Stimulated activated CD8-positive, alpha-beta memory T cell treated with anti-CD3 and anti-CD28 coated beads, Interleukin-2, amount 100 ng/mL, for 1 hour (primary cell): ENCODE measurements at regions not wholly inside any gene's neighbourhood (a gene's known extent, or its start where the extent isn't known, plus 50 kb on each side); places are given as distances from the start of the nearest gene placed in this dataset.

Source experiments
- DNase-seq, 2 donors: peaks; one replicate each; pipeline ENCODE4 v3.0.0-alpha.2; 2020; ENCODE audit warnings: low read depth in 2 of 2

DNA sequence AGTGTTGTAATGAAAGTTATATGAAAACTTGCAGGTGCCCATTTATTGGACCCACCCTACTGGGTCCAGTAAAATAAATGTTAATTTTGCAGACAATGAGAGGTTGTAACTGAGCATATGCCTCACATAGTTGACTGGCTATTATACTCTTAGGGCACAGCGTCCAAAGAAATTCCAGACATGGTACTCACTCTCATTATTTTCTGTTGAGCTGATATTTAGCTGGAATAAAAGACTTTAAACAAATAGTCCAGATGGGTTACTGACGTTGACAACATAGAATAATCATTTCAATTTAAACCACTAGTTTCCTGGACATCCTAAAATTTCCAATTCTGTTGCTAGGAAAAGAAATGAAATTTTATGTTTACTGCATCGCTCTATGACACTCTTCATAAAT, 174.5 kb downstream of the ZNF365 start:
- no peak for DNase-seq

DNA sequence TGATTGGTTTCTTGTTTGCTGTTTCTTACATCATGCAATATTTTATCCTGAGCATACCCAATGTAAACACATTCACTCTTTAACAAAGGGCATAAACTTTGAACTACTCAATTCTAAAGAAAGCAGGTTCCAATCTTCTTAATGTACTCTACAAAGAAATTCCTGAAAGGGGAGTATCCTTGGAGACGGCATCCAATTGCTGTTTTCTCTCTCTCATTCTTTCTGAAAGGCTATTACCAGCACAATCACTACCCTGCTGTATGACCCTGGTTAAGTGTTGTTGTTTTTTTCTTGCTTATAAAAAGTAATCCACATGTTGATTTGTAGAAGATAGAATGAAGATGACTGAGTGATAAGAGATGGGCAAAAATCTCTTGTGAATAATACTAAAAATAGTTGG, 176.0 kb downstream of the ZNF365 start:
- DNase-seq = no peak

DNA sequence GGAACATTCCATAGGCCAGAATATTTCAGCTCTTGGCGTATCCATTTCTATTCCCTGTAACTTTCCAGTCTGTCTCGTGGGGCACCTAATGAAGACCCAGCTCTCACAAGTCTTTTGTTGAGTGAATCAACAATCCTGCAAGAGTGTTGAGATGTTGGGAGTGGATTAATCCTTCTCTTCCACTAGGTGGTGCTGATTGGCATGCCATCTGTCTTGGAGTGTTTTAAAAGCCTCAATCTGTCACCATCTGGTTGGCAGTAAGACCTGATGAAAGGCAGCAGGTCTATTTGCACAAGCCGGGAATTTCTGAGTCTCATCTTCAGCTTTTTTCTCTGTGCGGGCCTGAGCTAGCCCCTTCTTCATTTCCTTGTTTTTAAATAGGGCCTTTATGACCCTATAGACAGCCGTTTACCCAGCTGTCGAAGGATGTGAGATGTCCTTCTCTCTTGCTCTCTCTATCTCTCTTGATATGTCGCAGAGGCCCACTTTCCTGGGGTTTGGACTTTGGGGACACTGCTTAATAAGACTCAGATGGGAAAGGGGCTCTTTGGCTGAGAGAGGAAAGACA, 180.5 kb downstream of the ZNF365 start:
- DNase-seq = no peak

DNA sequence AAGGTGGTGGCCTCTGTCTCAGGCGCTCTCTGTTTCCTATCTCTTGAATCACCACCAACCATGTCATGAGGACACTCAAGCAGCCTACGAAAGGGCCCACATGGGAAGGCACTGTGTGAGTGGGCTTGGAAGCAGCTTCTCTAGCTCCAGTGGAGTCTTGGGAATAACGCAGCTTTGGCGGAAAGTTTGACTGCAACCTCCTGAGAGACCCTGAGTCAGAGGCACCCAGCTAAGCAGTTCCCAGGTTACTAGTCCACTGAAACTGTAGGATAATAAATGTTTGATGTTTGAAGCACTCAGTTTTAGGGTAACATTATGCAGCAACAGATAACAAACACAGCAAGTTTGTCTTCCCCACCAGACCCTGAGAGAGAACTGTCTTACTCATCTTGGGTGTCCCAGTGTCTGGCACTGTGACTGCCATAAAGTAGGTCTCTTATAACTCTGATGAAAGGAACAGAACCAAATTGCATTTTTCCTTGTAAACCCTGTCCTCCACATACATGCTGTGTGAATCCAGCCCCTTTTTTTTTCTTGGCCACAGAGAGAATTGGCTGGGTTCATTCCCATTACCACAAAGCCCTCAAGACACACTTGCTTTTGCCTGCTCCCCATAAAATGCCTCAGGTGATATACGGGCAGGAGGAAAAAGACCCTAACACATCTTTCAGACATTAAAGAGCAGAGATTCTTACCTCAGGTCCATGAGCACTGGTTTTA, 185.5 kb downstream of the ZNF365 start:
- DNase-seq = no peak

DNA sequence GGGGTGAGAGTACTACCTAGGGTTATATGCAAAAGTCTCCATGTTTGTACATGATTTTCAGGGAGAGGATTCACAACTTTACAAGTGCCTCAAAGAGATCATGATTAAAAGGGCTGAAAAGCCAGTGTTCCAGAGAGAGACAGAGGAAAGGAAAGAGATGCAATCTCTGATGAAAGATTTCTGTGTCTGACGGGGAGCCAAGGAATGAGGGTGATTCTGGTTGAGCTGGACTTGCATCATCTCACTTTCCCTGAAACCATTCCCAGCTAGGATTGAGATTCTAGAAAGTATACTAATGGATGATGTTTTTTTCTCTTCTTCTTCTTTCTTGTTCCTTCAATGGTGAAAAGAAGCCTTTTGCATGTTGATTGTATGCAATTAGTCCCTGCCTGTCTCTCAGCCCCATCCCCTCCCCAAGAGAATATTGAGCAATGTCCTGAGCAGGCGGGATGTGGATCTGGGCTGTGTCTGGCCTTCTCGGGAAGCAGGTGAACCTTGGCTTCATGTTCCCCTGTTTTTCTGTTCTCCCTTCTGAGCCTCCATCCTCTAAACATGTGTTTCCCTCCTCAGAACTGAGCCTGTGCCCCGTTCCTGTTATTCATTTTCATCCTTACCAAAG, 186.1 kb downstream of the ZNF365 start:
- no peak for DNase-seq

DNA sequence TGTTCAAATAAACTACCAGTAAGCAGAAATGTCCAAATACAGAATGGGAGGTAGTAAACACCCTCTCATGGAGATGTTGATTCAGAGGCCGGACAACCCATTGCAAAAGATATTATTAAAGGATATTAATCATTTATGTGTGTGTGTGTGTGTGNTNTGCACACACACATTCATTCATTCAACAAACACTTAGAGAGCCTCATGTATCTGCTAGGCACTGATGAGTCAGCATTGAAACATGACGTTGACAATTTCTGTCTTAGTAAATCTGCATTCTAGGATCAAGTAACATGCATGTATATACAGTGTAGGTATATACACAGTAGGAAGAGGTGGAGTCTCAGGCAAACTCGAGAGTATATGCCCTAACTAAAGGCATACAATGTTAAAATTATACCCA, 187.0 kb downstream of the ZNF365 start:
- DNase-seq = no peak

DNA sequence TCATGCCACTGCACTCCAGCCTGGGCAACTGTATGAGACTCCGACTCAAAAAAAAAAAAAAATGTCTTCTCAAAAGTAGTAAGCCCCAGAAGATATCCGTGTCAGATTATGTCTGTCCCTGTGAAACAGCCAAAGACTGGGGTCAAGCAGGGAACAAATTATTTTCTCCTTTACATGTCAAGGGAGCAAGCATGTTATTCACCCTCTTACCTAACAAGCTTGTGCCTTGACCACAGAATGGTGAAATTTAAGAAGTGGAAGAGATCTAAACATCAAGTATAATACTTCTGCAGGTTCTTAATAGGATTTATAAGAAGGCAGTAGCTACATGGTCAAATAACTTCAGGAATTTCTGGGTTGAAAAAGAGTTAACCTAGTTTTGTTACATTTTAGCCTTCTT, 187.9 kb downstream of the ZNF365 start:
- no peak for DNase-seq

DNA sequence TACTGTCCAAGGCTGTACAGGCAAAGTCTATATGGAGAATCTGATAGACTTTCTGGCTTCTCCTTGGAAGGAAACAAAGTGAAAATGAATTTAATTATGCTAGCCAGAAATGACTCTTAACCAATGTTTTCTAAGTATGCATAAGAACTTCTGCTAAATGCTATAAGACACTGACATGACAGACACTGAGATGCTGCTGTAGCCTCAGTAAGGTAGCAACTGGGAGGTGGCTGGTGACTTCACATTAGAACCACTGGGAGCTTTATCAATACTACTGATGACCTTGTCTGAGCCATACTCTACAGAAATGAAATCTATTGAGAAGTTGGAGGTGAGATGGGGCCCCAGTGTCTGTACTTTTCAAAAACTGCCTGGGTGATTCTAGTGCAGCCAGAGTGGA, 188.6 kb downstream of the ZNF365 start:
- DNase-seq = no peak

DNA sequence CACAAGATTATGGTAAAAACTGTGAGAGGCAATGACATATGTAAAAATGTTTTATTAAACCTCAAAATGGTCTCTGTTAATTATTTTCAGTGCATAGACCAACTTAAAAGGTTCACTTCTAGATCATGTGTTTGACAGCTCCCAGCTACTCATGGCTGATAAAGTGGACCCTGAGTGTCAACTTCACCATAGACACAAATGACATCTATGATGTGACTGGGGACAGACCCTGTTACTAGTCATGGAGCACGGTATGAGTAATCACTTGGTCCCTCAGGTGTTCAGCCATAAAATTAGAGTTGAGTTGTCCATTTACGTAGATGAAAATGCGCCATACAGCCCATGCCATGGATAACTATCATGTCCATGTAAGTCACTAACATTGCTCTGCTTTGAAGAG, 199.8 kb downstream of the ZNF365 start:
- DNase-seq = no peak

DNA sequence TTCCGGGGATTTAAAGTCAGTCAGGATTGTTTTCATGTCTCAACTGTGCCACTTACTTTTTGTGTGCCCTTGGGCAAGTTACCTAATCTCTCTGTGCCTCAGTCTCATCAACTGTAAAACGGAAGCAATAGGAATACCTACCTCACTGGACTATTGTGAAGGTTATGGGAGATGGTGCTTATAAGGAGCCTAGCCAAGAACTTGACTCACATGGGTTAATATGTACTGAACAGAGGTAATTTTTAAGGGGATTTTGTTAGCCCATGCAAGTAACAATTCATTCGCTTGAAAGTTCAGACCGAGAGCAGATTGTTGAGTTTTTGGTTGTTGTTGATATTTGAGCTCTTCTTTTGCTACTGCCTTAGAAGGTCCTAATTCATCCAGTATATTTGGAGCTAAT, 202.9 kb downstream of the ZNF365 start:
- DNase-seq = no peak

DNA sequence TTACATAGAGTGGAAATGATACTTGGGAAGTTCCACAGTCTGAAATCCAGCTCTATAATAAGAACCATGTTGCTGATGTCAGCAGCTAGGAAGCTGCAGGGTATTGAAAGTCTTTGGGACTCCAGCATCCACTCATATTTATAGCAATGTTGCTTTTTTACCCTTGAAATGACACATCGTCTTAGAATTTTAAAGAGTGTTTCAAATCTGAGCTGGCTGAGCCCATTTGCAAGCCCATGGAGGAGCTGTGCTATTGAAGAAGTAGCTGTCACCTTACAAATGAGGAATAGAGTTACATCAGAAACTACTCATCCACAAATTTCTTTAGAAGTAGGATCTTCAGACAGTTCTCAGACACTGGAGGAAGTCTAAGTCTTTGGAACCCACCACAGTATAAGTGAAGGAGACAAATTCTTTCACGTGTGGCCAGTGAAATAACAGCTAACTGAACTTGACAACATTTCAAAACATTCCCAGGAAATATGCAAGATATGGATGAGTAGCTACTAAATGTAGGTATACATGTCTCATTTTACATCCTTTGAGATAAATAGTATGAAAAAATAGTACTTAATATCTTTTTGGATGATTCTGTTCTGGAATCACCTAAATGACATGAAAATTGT, 203.6 kb downstream of the ZNF365 start:
- DNase-seq = no peak

DNA sequence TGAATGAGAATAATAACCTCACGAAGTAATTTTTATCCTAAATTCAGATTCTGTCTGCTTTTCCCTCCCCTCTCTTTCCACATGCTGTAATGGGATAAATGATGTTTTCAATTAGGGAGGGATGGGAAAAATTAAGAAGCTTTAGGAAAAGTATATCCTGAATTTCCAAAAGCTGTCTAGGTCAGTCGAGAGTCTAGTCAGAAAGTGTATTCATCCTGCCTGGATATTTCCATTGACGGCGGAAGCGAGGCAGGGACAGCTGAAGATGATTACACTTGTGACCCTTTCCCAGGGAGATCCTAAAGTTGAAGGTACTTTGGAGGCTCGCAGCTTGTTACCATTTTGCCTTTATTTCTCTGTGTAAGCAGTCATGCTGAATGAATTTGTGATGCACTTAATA, 204.1 kb downstream of the ZNF365 start:
- DNase-seq = no peak

DNA sequence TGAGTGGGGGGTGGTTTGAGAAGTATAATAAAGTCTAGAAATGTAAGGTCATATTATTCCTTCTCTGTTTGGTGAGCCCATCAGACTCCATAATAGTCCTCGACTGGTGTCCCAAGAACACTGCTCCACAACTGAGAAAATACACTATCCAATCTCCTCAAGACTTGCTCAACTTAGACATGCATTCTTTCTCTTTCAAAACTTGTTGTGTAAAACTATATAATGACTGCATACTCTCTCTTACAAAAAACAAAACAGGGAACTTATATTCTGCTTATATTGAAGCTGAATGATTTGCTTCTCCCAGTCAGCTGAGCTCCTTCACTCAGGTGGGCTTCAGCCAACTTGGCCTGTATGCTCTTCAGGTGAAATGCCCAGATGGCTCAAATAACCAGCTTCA, 204.7 kb downstream of the ZNF365 start:
- DNase-seq = no peak

DNA sequence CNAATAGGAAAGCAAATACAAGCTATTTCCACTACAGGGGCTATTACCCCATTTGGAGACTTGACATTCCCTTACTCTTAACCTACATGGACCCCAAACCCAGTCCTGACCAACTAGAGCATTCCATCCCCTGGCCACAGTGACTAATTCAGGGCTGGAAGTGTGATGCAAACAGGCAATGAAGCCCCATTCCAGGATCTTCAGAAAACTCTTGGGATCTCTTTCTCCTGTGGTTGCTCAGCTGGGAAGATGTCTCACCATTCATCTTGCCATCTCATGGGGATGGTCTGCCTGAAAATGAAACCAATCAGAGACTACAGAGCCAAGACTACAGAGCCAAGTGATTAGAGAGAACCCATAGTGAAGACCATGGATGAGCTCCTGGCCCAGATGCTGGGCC, 206.2 kb downstream of the ZNF365 start:
- no peak for DNase-seq

DNA sequence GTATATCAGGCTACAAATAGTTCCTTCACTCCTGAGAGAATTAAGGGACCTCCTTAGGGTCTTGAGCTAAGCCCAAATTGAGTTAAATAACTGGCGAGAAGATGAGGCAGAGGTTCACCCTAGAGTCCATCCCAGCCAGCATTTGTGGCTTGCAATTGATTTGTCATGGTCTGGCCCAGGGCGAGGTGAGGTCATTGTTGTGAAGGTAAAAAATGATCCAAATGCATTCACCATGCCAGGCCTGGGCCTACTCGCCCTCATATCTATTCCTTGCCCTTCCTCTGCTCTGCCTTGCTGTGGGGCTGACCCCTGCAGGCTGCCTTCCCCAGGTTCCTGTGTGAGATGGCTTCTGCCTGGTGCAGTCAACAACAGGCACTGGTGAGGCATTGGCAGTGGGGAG, 207.2 kb downstream of the ZNF365 start:
- DNase-seq = no peak

DNA sequence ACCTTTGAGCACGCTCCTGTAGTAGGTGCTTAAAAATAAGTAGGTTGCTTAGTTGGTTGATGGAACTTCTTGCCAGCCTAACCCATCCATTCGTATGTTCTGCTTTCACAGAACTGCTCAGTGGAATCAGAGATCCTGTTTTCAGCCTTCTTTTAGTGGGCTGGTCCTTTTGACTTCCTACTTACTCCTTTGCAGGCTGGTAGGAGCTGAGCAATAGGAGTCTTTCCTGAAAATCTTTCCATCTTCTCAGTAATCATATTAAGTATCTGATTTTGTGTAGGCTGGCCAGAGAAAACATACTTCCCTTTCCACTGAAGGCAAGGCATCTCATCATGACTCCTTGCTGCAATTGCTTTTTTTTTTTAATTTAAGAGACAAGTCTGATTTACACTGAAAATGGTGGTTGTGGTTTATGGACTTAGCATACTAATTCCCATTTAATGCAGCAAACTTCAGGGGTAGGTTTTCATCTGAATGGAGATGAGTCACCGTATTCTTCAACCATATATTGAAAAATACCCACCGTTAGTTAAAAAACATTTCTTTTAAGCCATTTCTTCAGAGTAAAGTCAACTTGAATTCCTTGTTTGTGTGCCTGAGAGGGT, 208.0 kb downstream of the ZNF365 start:
- no peak for DNase-seq

DNA sequence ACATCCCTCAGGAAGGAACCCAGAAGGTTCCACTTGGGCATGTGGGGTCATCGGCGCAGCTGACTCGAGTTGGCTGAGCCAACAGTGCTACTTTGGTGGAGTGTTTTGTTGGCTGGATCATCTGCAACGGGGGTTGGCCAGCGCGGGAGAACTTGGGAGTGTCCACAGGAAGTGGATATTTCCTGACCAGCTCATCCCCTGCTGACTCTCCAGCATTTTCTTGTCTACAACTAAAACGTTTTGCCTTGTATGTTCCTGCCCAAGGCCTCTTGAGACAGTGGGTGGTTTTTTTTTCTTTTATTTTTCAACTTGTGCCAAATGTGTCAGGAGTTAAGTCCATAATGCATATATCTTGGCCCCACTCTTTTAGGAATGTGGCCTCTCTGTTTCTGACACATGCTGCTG, 208.6 kb downstream of the ZNF365 start:
- DNase-seq = no peak

DNA sequence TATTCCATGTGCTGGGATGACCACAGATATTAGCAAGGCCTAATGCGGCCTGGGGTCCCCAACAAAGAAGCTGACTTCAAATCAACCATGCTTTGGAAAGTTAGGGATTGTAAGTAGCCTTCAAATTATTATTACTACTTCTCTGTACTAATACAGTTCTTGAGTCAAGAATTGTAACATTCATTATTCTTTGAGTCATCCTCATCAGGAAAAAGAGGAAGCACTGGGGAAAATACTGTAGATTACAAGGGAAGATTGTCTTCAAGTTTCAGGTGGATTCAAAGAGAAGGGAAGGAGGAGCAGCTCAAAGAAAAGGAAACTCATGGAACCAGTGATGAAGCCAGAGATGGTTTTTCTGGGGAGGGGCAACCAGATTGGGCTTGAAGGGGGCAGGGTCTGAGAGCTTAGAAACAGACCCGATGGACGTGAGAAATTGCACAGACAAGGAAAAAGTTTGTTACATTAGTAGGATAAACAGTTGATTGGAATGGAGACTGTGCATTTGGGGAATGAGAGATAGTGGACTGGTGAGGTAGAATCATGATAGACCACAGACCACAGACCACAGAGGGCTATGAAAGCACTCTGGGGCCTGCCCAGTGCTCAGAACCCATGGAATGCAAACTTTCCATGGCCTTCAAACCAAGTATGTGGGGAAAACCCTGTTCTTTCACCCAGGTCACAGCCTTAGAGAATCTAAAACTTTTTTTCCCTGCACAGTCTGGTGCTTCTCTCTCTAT, 209.9 kb downstream of the ZNF365 start:
- no peak for DNase-seq

DNA sequence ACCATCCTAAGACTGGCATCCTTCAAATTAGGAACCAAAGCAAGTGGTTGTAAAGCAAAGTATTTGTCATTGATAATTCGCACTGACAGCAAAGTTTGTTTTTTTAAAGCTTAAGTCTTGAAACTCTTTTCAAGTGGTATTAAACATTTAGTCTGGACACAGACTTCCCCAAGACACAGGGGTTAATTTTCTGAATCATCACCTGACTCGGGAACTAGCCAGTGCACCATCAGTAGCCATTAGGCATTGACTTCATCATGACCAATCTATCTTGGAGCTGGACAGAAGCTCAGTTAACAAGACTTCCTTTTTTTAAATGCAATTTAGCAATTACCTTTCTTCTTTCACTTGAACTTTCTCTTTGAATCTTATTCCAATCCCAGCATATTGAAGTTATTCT, 210.6 kb downstream of the ZNF365 start:
- no peak for DNase-seq

DNA sequence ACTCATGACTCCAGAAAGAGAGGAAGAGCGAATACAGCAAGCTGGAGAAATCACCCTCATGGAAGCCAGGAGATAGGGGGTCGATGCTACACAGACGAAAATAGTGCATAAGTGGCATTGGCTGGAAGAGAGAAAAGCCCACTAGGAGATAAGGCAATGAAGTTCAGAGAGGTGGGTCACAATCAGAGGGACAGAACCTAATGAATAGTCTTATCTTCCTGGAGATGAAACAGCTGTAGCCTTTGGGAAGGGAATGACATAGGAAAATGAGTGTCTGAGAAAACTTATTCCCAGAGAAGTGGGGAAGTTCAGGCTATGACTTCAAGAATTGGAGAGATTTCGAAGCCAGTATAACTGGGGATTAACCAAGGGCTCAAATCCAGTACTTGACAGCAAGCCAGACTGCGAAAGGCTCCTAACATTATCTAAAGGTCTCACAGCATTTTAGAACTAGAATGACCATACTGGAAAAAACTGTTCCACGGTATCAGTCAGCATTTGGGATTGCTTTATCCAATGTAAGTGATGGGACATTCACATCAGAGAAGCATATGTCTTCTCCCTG, 211.1 kb downstream of the ZNF365 start:
- DNase-seq = no peak

DNA sequence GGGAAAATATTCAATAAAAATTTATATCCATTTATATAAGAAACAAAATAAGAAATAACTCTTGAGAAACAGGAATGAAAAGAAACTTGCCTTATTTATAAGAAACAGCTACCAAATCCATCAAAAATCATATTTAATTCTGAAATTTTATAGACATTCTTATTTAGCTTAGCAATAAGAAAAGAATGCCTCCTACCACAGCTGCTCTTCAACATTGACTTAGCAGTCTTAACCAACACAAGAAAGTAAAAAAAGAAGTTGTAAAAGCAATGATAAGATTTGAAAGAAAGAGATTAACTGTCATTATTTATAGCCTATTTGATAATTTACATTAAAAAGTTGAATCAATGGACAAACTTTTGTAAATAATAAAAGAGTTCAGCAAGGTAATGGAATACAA, 212.8 kb downstream of the ZNF365 start:
- no peak for DNase-seq

DNA sequence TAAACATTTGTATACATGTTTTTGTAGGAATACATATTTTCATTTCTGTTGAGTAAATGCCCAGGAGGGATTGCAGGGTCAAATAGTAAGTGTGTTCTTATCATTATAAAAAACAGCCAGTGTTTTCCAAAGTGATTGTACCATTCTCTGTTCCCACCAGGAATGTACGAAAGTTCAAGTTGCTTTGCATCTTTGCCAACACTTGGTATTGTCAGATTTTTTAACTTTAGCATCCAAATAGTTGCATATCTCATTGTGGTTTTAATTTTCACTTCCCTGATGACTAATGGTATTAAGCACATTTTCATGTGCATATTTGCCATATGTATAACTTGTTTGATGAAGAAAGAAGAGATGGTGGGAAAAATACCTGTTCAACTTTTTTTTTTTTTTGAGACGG, 213.9 kb downstream of the ZNF365 start:
- DNase-seq = no peak
